ENCODE measurements at regions not wholly inside any gene's neighbourhood (a gene's known extent, or its start where the extent isn't known, plus 50 kb on each side); places are given as distances from the start of the nearest gene placed in this dataset.

- no peak overlapping the region for H3K4me3 ChIP-seq (ENCODE audit: low read length)
- no peak for TF ChIP-seq CTCF (IDR thresholded peaks at IDR 0.05; ENCODE audit: insufficient read depth, low read depth, low read length, missing control alignments)
- no peak for DNase-seq (ENCODE audit: low read depth)
Observed at GRCh38 chr6:20319520-20320357, 81.9 kb upstream of the E2F3 start.

GRCh38 chr6:20325641-20326421 is 75.8 kb upstream of the E2F3 start:
- TF ChIP-seq CTCF (IDR thresholded peaks at IDR 0.05; ENCODE audit: insufficient read depth, low read depth, low read length, missing control alignments): no peak
- no peak overlapping the region for H3K4me3 ChIP-seq (ENCODE audit: low read length)
- DNase-seq (ENCODE audit: low read depth): peak; percentile 52

GRCh38 chr6:20326422-20326728 is 75.3 kb upstream of the E2F3 start:
- H3K4me3 ChIP-seq (ENCODE audit: low read length): no peak overlapping the region
- no peak for DNase-seq (ENCODE audit: low read depth)
- no peak for TF ChIP-seq CTCF (IDR thresholded peaks at IDR 0.05; ENCODE audit: insufficient read depth, low read depth, low read length, missing control alignments)

GRCh38 chr6:20327141-20327540 is 74.5 kb upstream of the E2F3 start:
- DNase-seq (ENCODE audit: low read depth): no peak
- TF ChIP-seq CTCF (IDR thresholded peaks at IDR 0.05; ENCODE audit: insufficient read depth, low read depth, low read length, missing control alignments): no peak
- H3K4me3 ChIP-seq (ENCODE audit: low read length): no peak overlapping the region

GRCh38 chr6:20328266-20328923 is 73.3 kb upstream of the E2F3 start:
- no peak for TF ChIP-seq CTCF (IDR thresholded peaks at IDR 0.05; ENCODE audit: insufficient read depth, low read depth, low read length, missing control alignments)
- no peak overlapping the region for H3K4me3 ChIP-seq (ENCODE audit: low read length)
- DNase-seq (ENCODE audit: low read depth): peak; percentile 29

GRCh38 chr6:20328924-20329300 is 72.8 kb upstream of the E2F3 start:
- DNase-seq (ENCODE audit: low read depth): no peak
- TF ChIP-seq CTCF (IDR thresholded peaks at IDR 0.05; ENCODE audit: insufficient read depth, low read depth, low read length, missing control alignments): no peak
- no peak overlapping the region for H3K4me3 ChIP-seq (ENCODE audit: low read length)

All from epithelial cell of esophagus (primary cell).